DND-41 (cell line): ENCODE measurements at regions not wholly inside any gene's neighbourhood (a gene's known extent, or its start where the extent isn't known, plus 50 kb on each side); places are given as distances from the start of the nearest gene placed in this dataset.

Experiments
- ATAC-seq: fragments of 200-7000 bp; cut with Tn5 transposase; 3 replicates; pipeline ENCODE4 v1.9.1; 2021; ENCODE audit warnings: low read depth; ENCODE audit not compliant: insufficient read depth
- DNase-seq: peaks from one replicate; pipeline ENCODE4 v3.0.0-alpha.2; 2020
- H2AFZ ChIP-seq: 2 replicates; pipeline ENCODE4 v1.6.0; 2012; ENCODE audit warnings: low read depth, low read length
- H3K27ac ChIP-seq: 2 replicates; pipeline ENCODE4 v1.5.1; 2012; ENCODE audit warnings: low read length, inconsistent platforms
- H3K27me3 ChIP-seq: fragments of 200-600 bp; sonication (generic); 2 replicates; pipeline ENCODE4 v1.6.0; 2012; ENCODE audit warnings: low read length, mild to moderate bottlenecking, inconsistent platforms; ENCODE audit not compliant: insufficient read depth, poor library complexity
- H3K36me3 ChIP-seq: 2 replicates; pipeline ENCODE4 v1.5.1; 2012; ENCODE audit warnings: low read length, inconsistent platforms; ENCODE audit not compliant: insufficient read depth
- H3K4me1 ChIP-seq: 2 replicates; pipeline ENCODE4 v1.5.1; 2012; ENCODE audit warnings: mild to moderate bottlenecking, low read length; ENCODE audit not compliant: insufficient read depth
- H3K4me2 ChIP-seq: 2 replicates; pipeline ENCODE4 v1.6.0; 2012; ENCODE audit warnings: mild to moderate bottlenecking, moderate library complexity, low read length, inconsistent platforms; ENCODE audit not compliant: insufficient read depth
- H3K4me3 ChIP-seq, 2 experiments: fragments of 200-600 bp in 1 of 2; shearing (Covaris generic) in 1 of 2; 2 replicates each; pipeline ENCODE4 v1.5.1; 2012 to 2016; ENCODE audit warnings: inconsistent platforms in 2 of 2, low read length in 2 of 2, mild to moderate bottlenecking in 2 of 2, low read depth in 1 of 2, moderate library complexity in 1 of 2
- H3K79me2 ChIP-seq: 2 replicates; pipeline ENCODE4 v1.6.0; 2012; ENCODE audit warnings: low read length, inconsistent platforms; ENCODE audit not compliant: insufficient read depth
- H3K9ac ChIP-seq: 2 replicates; pipeline ENCODE4 v1.6.0; 2012; ENCODE audit warnings: low read depth, mild to moderate bottlenecking, inconsistent platforms, low read length, moderate library complexity
- H3K9me3 ChIP-seq: 2 replicates; pipeline ENCODE4 v1.5.1; 2012; ENCODE audit warnings: low read length, moderate library complexity, mild to moderate bottlenecking, inconsistent platforms; ENCODE audit not compliant: insufficient read depth, severe bottlenecking
- H4K20me1 ChIP-seq: 2 replicates; pipeline ENCODE4 v1.6.0; 2012; ENCODE audit warnings: low read length; ENCODE audit not compliant: insufficient read depth
- EZH2 ChIP-seq: IDR thresholded peaks from 3 replicates; pipeline ENCODE4 v1.6.1; 2012; ENCODE audit warnings: borderline replicate concordance, low read depth, mild to moderate bottlenecking, moderate library complexity, low read length, inconsistent platforms; ENCODE audit not compliant: severe bottlenecking
- TF ChIP-seq, protein P1 (sequence below): IDR thresholded peaks from 2 replicates; pipeline ENCODE4 v1.5.1; 2012; ENCODE audit warnings: borderline replicate concordance, low read length, moderate library complexity, mild to moderate bottlenecking; ENCODE audit not compliant: poor library complexity, severe bottlenecking; ENCODE audit errors: extremely low read depth

- Histone ChIP-seq H3K4me2 (no peak overlapping the region), H3K27me3 (no peaks in the 10 kb centered on the region), H3K4me3 (no peak overlapping the region), H2AFZ (no peak overlapping the region), H3K79me2 (no peaks in the 10 kb centered on the region), H3K36me3 (no peaks in the 10 kb centered on the region), H3K9me3 (no peaks in the 10 kb centered on the region), H3K4me1 (no peaks in the 10 kb centered on the region), H3K9ac (no peak overlapping the region), H4K20me1 (no peaks in the 10 kb centered on the region), H3K27ac (no peak overlapping the region)
- DNase-seq (no peak), ATAC-seq (no peak)
- TF ChIP-seq, protein P1, sequence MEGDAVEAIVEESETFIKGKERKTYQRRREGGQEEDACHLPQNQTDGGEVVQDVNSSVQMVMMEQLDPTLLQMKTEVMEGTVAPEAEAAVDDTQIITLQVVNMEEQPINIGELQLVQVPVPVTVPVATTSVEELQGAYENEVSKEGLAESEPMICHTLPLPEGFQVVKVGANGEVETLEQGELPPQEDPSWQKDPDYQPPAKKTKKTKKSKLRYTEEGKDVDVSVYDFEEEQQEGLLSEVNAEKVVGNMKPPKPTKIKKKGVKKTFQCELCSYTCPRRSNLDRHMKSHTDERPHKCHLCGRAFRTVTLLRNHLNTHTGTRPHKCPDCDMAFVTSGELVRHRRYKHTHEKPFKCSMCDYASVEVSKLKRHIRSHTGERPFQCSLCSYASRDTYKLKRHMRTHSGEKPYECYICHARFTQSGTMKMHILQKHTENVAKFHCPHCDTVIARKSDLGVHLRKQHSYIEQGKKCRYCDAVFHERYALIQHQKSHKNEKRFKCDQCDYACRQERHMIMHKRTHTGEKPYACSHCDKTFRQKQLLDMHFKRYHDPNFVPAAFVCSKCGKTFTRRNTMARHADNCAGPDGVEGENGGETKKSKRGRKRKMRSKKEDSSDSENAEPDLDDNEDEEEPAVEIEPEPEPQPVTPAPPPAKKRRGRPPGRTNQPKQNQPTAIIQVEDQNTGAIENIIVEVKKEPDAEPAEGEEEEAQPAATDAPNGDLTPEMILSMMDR, result no peak
These were observed 354.6 kb upstream of the SHH start for GRCh38 chr7:156166692-156167416.

DNA sequence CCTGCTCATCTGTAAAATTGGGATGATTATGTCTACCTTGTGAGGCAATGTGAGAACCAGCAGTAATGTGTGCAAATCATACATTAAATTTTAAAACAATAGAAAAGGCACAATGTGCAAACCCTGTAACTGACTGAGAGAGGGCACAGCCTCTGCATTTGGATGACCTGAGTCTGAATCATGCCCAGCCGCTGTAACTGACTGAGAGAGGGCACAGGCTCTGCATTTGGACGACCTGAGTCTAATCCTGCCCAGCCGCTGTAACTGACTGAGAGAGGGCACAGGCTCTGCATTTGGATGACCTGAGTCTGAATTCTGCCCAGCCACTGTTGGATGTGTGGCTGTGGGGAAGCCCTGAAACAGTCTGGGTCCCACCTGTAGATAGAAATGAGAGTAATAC lies 351.5 kb upstream of the SHH start:
- Histone ChIP-seq H3K27me3 (no peaks in the 10 kb centered on the region), H3K9me3 (no peaks in the 10 kb centered on the region)
- no peak for ATAC-seq

GRCh38 chr7:156162451-156162850 lies 350.2 kb upstream of the SHH start:
- Histone ChIP-seq H3K4me1 (no peaks in the 10 kb centered on the region), H3K36me3 (no peaks in the 10 kb centered on the region), H3K27ac (no peak overlapping the region), H2AFZ (no peak overlapping the region), H3K4me3 (no peak overlapping the region), H3K4me2 (no peak overlapping the region), H4K20me1 (no peaks in the 10 kb centered on the region), H3K9me3 (no peaks in the 10 kb centered on the region), H3K9ac (no peak overlapping the region), H3K27me3 (no peaks in the 10 kb centered on the region), H3K79me2 (no peaks in the 10 kb centered on the region)
- no peak for ATAC-seq
- DNase-seq, result no peak
- TF ChIP-seq, protein P1, result no peak
- TF ChIP-seq EZH2, result no peak

More for the DNA sequence above, 351.5 kb upstream of the SHH start:
- no peak for DNase-seq
- no peak overlapping the region for H3K27ac ChIP-seq
- no peaks in the 10 kb centered on the region for H3K36me3 ChIP-seq
- no peaks in the 10 kb centered on the region for H4K20me1 ChIP-seq
- no peak overlapping the region for H3K9ac ChIP-seq
- H3K4me2 ChIP-seq, result no peak overlapping the region
- no peaks in the 10 kb centered on the region for H3K4me1 ChIP-seq
- TF ChIP-seq, protein P1, result no peak
- TF ChIP-seq EZH2, result no peak
- H2AFZ ChIP-seq, result no peak overlapping the region
- H3K79me2 ChIP-seq, result no peaks in the 10 kb centered on the region
- no peak overlapping the region for H3K4me3 ChIP-seq

GRCh38 chr7:156160811-156161210 lies 348.5 kb upstream of the SHH start:
- no peaks in the 10 kb centered on the region for H4K20me1 ChIP-seq
- H3K4me3 ChIP-seq, result no peak overlapping the region
- H3K27me3 ChIP-seq, result no peaks in the 10 kb centered on the region
- no peaks in the 10 kb centered on the region for H3K79me2 ChIP-seq
- H3K36me3 ChIP-seq, result no peaks in the 10 kb centered on the region
- no peaks in the 10 kb centered on the region for H3K4me1 ChIP-seq
- H3K9ac ChIP-seq, result no peak overlapping the region
- H3K4me2 ChIP-seq, result no peak overlapping the region
- H3K27ac ChIP-seq, result no peak overlapping the region
- H2AFZ ChIP-seq, result no peak overlapping the region
- H3K9me3 ChIP-seq, result no peaks in the 10 kb centered on the region
- no peak for TF ChIP-seq EZH2
- TF ChIP-seq, protein P1, result no peak
- ATAC-seq (no peak), DNase-seq (no peak)
